ENCODE measurements at regions not wholly inside any gene's neighbourhood (a gene's known extent, or its start where the extent isn't known, plus 50 kb on each side); places are given as distances from the start of the nearest gene placed in this dataset.
"Not testable (repeated sequence)": the region's sequence is repeated elsewhere in the genome, so short reads cannot be mapped to it uniquely, and the experiment has no call there.

- DNase-seq, result no peak
Measured at GRCh38 chr10:28127881-28128280, 129.0 kb upstream of the ODAD2 start.

- DNase-seq, result no peak
Measured at GRCh38 chr10:28125701-28126100, 126.8 kb upstream of the ODAD2 start.

- DNase-seq, result no peak
Measured at GRCh38 chr10:28120795-28121194, 121.9 kb upstream of the ODAD2 start.

GRCh38 chr10:28120043-28120749 is 121.3 kb upstream of the ODAD2 start:
- no peak for DNase-seq

GRCh38 chr10:28118985-28119628 is 120.2 kb upstream of the ODAD2 start:
- DNase-seq, result no peak

DNA sequence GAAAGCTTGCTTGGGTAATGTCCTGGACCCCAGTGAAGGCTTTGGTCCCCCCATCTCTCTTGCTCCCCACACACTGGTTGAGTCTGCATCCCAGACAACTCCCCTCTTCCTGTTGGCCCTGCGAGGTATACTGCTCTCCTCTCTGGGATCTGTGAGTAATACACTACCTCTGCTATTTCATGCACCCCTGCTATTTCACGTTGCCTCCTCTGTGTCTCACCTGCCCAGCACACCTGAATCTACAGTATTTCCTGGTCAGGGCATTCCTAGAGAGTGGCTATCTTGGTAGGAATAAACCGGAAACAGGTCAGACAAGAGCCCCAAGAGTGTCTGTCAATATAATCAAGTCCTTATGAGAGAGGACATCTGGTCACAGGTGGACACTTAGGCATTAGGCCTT is 114.3 kb upstream of the ODAD2 start:
- DNase-seq, result no peak

DNA sequence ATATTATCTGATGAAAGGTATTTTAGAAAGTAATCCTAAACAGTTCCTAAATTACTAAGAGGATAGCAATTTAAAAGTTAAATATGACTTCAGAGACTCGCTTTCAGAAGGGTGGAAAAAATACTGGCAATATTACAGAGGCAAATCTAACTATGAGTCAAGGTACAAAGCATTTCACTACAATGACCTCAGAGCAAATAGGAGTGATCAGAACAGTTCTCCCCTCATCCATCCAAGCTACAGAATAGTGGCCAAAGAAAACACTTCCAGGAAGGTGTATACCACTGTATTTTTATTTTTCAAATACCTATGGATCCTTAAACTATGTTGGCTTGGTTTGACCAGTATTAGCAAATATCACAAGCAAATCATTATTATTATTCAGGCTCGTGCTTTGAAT is 112.8 kb upstream of the ODAD2 start:
- DNase-seq, result no peak

- no peak for DNase-seq
Measured at GRCh38 chr10:28105561-28105960, 106.7 kb upstream of the ODAD2 start.

GRCh38 chr10:28097633-28098032 is 98.8 kb upstream of the ODAD2 start:
- no peak for DNase-seq

- no peak for DNase-seq
Measured at GRCh38 chr10:28095791-28096378, 97.0 kb upstream of the ODAD2 start.

DNA sequence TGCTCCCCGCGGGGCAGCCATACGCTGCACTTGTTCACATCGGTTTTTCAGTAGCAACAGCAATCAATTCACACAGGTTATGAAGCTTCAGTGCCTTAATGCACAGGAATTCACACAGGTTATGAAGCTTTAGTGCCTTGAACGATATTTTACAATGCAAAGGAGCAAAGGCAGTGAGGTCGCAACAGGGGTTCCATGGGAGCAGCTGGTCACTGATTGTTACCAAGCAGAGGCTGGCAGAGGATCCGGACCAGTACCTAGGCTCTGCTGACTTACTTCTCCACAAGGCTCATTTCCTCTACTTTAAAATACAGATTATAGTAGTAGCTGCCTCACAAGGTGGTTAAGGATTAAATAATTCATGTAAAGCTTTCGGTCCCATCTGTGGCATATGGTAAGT is 95.2 kb upstream of the ODAD2 start:
- DNase-seq, result no peak

DNA sequence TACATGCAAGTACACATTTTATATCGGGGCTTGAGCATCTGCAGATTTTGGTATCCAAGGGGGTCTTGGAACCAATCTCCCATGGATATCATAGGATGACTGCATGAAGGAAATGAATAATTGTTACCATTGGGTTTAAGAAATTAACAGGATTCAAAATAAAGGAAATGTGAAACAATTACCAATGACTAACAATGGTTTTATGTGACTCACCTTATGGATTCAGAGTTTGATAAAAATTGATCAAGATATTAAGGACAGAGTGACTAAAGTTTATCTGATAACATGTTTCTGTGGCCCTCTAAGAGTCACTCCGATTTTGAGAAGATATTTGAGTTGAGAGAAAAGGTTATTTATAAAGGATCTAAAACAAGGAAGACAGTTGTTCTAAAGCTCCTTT is 93.0 kb upstream of the ODAD2 start:
- no peak for DNase-seq

GRCh38 chr10:28090506-28090905 is 91.6 kb upstream of the ODAD2 start:
- DNase-seq, result no peak

DNA sequence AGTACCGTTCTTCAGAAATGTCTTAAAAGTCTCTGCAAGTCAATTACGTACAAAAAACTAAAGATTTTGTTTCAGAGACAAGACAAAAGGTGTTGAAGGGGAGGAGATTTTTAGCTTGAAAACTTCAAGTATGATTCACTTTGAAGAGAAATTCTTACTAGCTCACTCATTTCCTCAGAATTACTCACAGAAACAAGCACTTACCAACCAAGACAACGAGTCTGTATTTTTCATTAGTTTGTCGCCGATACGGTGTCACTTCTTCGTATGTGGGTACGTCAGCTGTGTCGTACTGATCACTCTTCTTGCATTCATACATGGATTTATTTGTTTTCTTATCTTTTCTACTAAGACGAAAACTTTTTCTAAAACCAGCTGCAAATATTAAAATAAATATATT is 90.6 kb upstream of the ODAD2 start:
- DNase-seq, result no peak

DNA sequence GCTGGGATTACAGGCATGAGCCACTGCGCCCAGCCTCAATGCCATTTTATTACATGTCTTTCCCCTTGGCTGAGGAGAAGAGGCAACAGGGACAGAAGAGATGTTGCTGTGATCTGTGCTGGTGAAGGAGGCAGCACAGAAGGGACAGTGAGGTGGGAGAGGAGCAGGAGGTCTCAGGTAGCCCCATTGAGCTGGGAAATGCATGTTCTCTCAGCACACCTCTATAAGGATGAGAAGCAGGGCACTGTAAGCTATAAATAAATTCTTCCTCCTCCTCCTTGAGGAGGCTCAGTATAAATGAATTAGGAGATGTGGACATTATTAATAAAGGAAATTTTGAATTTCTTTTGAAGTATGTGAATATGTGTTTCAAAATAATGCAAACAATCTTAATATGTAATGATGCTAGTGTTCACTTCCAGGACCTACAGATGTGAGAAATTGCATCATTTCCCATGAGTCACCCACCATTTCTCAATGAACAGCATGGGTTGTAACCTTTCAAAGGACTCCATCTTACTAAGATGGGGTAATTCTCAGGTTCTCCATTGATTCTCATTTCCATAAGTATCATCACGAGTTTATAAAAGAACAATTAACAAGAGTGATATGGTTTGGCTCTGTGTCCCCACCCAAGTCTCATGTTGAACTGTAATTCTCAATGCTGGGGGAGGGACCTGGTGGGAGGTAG is 88.9 kb upstream of the ODAD2 start:
- DNase-seq, result no peak

GRCh38 chr10:28085760-28086159 is 86.9 kb upstream of the ODAD2 start:
- DNase-seq, result not testable (repeated sequence)

GRCh38 chr10:28082885-28083284 is 84.0 kb upstream of the ODAD2 start:
- no peak for DNase-seq

DNA sequence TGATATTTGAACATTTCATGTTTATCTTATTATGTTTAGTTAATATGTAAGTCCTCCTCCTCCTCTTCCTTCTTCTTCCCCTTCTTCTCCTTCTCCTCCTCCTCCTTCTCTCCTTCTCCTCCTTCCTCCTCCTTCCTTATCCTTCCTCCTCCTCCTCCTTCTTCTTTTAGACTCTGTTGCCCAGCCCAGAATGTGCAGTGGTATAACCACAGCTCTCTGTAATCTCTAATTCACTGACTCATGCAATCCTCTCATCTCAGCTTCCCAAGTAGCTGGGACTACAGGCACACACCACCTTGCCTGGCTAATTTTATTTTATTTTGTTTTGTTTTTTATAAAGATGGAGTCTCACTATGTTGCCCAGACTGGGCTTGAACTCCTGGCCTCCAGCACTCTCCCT is 83.4 kb upstream of the ODAD2 start:
- no peak for DNase-seq

DNA sequence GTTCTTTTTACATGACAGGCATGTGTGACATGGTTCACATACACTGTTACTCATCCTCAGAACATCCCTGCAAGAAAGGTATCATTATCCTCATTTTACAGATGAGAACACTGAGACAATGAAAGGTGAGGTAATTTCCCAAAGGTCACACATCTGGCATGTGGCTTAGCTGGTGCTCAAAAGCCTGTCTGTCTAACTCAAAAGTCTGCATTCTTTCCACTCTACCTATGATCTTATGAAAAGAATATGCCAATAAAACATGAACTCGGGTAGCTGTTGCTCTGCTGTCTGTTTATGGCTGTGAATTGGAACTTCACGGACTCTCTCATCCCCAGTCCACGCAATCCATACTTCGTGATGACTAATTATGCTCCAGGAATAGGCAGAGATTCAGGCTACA is 79.0 kb upstream of the ODAD2 start:
- no peak for DNase-seq

- no peak for DNase-seq
Measured at GRCh38 chr10:28075424-28075823, 76.5 kb upstream of the ODAD2 start.

- no peak for DNase-seq
Measured at GRCh38 chr10:28072573-28072972, 73.7 kb upstream of the ODAD2 start.

GRCh38 chr10:28060031-28060607 is 61.2 kb upstream of the ODAD2 start:
- DNase-seq, result no peak

- no peak for DNase-seq
Measured at GRCh38 chr10:28058746-28059145, 59.9 kb upstream of the ODAD2 start.

Data from stimulated activated CD4-positive, alpha-beta T cell treated with anti-CD3 and anti-CD28 coated beads, Interleukin-2, amount 100 ng/mL, for 48 hours (primary cell).